Kidney tubule cell (primary cell): ENCODE measurements at regions not wholly inside any gene's neighbourhood (a gene's known extent, or its start where the extent isn't known, plus 50 kb on each side); places are given as distances from the start of the nearest gene placed in this dataset.
"Not testable (repeated sequence)": the region's sequence is repeated elsewhere in the genome, so short reads cannot be mapped to it uniquely, and the experiment has no call there.

ENCODE experiments used
- DNase-seq: peaks from one replicate; pipeline ENCODE4 v3.0.0-alpha.2; 2018; ENCODE audit warnings: low spot score

DNA sequence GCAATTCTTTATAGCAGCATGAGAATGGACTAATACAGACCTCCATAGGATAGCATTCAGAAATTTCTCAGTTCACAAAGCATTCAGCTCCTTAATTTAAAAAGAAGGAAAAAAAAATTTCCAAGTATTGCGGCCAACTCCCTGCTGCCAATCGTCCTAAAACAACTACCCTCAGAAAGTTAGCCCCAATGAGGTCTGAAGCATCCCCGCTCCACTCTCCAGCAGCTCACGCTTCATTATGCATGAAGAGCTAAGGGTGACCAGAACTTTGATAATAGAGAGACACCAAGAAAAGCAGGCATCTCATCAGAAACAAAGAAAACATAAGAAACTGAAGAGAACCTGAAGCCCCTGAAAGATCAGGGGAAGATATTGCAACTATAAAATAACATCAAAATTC lies 172.8 kb upstream of the NUDT4 start:
- no peak for DNase-seq

DNA sequence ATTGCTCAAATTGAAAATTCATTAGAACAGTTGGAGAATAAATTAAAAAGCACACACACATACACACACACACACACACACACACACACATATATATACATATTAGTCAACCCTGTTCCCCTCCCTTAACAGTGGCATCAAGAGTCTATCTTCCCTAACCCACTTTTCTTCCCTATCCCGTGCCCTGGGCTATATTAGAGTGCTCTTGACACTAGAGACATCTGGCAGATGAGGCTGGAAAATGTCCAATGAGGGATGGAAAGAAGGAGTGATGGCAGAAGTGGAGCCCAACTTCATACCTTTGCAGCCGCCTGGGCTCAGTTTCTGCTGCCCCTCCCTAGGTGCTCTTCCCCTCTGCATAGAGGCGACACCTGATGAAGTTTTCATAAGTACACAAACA lies 172.4 kb upstream of the NUDT4 start:
- DNase-seq: no peak

DNA sequence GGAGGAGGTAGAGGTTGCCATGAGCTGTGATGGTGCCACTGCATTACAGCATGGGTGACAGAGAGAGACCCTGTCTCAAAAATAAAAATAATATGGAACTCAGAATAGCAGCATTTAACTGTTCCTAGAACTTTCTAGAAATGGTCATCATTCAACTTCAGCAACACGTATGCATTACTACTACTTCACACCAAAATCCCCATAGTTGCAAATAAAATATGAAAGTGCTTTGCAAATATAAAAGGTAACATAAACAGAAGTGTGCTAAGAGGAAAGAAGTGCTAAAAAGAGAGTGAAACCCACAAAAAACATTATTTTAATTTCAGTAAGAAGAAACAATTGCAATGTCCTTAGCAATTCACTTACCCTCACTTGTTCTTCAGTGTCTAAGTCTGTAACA lies 169.7 kb upstream of the NUDT4 start:
- DNase-seq: no peak

GRCh38 chr12:93214523-93215289 lies 163.0 kb upstream of the NUDT4 start:
- DNase-seq: no peak

DNA sequence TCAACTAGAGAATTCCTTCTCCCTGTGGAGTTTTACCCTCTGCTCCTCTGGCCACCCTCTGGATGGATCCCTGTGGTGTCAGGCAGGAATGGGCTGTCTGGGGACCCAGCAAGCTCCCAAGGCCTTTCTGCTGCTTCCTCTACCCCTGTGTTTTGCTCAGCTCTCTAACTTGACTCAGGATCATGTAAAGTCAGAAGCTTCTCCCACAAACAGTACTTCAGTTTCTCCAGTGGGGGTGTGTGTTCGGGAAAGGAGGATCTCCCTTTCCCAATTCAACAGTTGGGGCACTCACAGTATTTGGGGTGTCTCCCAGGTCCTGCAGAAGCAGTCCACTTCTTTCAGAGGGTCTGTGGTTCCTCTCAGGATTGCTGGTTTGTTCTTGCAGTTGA lies 162.4 kb upstream of the NUDT4 start:
- DNase-seq: no peak

DNA sequence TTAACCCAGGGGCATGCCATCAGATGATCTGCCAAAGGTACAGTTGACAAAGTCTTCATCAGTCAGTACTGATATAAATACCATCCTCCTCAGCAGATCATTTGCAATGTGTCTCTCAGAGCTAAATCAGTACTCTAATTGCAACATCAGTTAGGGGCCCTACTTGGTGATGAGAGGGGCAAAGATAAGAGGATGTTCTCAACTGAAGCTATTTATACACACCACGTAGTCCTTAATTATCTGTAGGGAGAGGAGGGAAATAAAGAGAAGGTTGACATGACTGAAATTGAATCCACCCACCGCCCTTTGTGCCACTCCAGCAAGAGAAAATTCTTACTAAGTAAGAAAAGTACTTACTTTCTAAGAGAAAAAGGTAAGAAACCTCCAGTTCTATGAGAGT lies 157.8 kb upstream of the NUDT4 start:
- DNase-seq: no peak

GRCh38 chr12:93221841-93222240 lies 155.9 kb upstream of the NUDT4 start:
- DNase-seq: no peak

DNA sequence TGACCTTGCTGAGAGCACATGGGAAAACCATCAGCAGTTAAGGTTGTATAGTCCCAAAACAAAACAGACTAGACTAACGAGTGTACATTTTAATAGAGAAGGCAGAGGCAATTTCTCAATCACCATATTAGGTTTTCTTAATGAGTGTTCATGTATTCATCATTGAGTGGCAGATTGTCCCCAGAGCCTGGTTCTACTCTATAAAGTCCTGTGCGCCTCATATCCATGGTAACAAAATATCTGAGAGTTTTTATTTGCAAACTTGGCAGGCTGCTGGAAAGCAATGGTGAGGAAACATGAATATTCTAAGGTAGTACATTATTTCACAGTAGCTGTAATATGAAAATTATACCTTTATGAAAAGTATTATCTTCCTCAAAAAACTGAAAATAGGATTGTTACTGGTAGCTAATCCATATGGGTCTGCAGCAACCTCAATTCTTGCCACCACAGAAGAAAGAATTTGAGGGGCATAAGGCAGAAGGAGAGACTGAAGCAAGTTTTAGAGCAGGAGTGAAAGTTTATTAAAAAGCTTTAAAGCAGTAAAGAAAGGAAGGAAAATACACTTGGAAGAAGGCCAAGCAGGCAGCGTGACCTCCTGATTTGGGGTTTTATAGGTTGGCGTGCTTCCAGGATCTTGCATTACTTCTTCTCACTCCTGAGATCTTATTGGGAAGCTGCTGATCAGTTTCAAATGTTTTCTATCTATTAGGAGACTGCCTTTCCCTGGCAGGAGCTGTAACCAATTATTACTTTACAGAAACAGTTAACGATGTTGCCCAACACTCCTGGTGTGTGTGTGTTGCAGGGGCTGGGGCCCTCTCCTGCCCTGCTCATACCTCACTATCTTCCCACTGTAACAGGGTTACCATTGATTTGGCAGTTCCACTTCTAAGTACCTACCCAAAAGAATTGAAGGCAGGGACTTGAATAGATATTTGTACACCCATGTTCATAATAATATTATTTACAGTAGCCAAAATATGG lies 154.0 kb upstream of the NUDT4 start:
- DNase-seq: no peak

- DNase-seq: no peak
These were observed 152.6 kb upstream of the NUDT4 start for GRCh38 chr12:93225094-93225493.

- peak; percentile 43 for DNase-seq
These were observed 151.4 kb upstream of the NUDT4 start for GRCh38 chr12:93226361-93226760.

DNA sequence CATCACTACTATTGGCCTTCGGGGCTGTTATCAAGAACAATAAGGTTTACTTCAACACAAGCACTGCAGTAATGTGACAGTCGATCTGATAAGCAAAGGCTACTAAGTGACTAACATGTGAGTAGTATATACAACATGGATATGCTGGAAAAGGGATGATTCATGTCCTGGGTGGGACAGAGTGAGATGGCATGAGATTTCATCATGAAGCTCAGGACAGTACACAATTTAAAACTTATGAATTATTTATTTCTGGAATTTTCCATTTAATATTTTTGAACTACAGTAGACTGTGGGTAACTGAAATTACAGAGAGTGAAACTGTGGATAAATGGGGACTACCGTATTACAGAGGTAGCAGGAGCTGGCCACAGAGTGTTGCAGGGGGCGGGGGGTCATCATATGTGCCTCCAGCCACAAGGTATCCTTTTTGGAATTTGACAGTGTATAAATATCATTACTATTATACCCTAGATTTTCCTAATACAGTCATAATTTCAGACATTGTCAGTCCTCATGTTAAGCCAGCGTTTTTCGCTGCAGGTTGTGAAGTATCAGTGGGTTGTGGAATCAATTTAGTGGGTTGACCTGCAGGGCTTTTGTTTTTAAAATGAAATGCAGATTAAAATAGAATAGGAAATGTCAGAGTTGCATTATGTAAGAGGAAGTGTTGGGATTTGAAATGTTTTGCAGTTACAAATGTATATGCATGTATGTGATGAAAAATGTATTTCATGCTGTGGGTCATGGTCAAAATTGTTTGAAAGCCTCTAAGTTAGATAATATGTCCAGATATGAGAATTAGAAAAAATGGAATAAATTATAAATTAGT lies 148.0 kb upstream of the NUDT4 start:
- DNase-seq: peak; percentile 73

- DNase-seq: no peak
These were observed 147.4 kb upstream of the NUDT4 start for GRCh38 chr12:93230326-93230720.

DNA sequence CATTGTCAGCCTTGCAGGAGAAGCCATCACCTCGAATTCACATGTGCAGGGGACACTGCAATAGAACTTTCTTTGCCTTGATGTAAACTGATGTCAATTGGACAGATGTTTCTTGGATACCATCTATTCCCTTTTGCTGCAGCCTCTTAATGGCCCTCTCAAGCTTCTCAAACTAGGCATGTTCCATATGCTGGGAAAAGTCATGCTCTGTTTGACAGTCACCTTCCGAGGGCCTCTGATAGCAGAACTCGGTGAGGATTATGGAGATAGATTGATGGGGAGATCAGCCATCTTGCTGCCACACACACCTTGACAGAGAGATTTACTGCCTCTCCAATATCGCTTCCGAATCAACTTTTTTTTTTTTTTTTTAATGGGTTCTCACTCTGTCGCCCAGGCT lies 145.8 kb upstream of the NUDT4 start:
- no peak for DNase-seq

DNA sequence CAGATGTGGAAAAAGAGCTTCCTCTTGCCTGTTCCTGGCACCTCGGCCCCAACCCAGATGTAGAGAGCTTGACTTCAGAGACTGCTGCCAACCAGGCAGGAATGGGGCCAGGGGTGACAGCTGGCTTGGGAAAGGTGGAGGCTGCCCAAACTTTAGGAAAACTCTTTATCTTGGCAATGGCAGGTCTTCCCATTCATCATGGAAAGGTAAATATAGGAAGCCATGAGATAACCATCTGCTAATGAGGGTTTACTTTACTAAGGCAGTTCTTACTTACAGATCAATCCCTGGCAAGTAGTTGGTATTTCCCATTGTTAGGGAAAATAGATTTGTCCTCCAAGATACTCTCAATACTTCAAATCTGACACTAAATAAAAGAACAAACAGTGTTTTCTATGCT lies 143.1 kb upstream of the NUDT4 start:
- no peak for DNase-seq

GRCh38 chr12:93235881-93236280 lies 141.8 kb upstream of the NUDT4 start:
- no peak for DNase-seq

GRCh38 chr12:93237235-93237915 lies 140.3 kb upstream of the NUDT4 start:
- DNase-seq: no peak

DNA sequence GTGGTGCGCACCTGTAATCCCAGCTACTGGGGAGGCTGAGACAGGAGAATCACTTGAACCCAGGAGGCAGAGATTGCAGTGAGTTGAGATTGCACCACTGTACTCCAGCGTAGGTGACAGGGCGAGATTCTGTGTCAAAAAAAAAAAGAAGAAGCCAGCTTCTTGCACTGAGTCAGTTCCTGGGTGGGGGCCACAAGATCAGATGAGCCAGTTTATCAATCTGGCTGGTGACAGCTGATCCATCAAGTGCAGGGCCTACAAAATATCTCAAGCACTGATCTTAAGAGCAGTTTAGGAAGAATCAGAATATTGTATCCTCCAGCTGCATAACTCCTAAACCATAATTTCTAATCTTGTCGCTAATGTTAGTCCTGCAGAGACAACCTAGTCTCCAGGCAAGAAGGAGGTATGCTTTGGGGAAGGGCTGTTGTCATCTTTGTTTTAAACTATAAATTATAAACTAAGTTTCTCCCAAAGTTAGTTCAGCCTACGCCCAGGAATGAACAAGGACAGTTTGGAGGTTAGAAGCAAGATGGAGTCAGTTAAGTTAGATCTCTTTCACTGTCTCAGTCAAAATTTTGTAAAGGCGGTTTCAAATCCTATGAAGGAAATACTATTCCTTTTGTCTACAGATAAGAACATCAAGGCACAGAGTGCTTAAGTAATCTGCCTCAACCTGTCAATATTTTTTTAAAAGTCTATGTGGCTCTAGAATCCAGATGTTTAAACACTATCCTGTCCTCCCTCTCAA lies 139.0 kb upstream of the NUDT4 start:
- DNase-seq: not testable (repeated sequence)

DNA sequence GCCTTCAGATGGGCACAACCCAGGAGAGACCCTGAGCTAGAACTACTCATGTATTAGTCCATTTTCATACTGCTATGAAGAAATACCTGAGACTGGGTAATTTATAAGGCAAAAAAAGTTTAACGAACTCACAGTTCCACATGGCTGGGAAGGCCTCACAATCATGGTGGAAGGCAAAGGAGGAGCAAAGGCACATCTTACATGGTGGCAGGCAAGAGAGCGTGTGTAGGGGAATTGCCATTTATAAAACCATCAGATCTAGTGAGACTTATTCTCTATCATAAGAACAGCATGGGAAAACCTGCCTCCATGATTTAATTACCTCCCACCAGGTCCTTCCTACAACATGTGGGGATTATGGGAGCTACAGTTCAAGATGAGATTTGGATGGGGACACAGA lies 137.9 kb upstream of the NUDT4 start:
- not testable (repeated sequence) for DNase-seq

- DNase-seq: no peak
These were observed 135.4 kb upstream of the NUDT4 start for GRCh38 chr12:93242154-93242972.

GRCh38 chr12:93243382-93243688 lies 134.4 kb upstream of the NUDT4 start:
- no peak for DNase-seq
